Adrenal gland (tissue), 5 donors: ENCODE measurements at regions not wholly inside any gene's neighbourhood (a gene's known extent, or its start where the extent isn't known, plus 50 kb on each side); places are given as distances from the start of the nearest gene placed in this dataset.

Experiments
- POLR2A ChIP-seq, 2 donors: fragments of 450-650 bp; IDR thresholded peaks; one replicate each; pipeline ENCODE4 v1.6.1; 2017; ENCODE audit warnings: antibody characterized with exemption in 2 of 2, mild to moderate bottlenecking in 2 of 2, moderate library complexity in 1 of 2
- TF ChIP-seq, protein P1 (sequence below), 6 experiments: fragments of 450-650 bp in 4 of 6; fragments of 200-600 bp in 2 of 6; sonication (generic) in 1 of 6; IDR thresholded peaks; 1 replicate in 5 of 6; 2 replicates in 1 of 6; pipeline versions ENCODE4 v1.5.1 to v1.8.0; 2016 to 2021; ENCODE audit warnings: antibody characterized with exemption in 6 of 6, mild to moderate bottlenecking in 2 of 6, moderate library complexity in 1 of 6
- donor health status: DM: no; HTN: no; CAD: no.

DNA sequence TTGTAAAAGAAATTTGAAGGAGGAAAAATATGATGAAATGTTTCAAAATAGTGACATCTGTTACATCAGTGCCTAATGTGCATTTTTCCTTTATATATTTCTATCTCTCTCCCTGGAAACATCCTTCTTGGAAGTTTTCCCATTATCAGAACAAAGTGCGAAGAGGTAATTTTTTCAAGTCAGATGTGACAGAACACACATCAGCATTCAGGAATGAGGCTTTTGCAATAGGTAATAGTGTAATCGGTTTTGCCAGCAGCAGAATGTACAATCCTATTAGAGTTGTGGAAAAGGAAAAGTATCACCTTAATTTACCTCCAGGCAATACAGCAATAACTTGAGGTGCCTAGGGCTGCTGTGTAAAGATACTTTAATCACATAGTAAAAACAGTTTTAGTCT lies 275.8 kb downstream of the FAT3 start:
- TF ChIP-seq, protein P1, sequence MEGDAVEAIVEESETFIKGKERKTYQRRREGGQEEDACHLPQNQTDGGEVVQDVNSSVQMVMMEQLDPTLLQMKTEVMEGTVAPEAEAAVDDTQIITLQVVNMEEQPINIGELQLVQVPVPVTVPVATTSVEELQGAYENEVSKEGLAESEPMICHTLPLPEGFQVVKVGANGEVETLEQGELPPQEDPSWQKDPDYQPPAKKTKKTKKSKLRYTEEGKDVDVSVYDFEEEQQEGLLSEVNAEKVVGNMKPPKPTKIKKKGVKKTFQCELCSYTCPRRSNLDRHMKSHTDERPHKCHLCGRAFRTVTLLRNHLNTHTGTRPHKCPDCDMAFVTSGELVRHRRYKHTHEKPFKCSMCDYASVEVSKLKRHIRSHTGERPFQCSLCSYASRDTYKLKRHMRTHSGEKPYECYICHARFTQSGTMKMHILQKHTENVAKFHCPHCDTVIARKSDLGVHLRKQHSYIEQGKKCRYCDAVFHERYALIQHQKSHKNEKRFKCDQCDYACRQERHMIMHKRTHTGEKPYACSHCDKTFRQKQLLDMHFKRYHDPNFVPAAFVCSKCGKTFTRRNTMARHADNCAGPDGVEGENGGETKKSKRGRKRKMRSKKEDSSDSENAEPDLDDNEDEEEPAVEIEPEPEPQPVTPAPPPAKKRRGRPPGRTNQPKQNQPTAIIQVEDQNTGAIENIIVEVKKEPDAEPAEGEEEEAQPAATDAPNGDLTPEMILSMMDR (IDR thresholded peaks at IDR 0.05), result no peak
- no peak for TF ChIP-seq POLR2A (IDR thresholded peaks at IDR 0.05)
